Gastroesophageal sphincter (tissue), 4 donors: ENCODE measurements at regions not wholly inside any gene's neighbourhood (a gene's known extent, or its start where the extent isn't known, plus 50 kb on each side); places are given as distances from the start of the nearest gene placed in this dataset.

ENCODE experiments used
- ATAC-seq: fragments of 150-250 bp; one replicate; pipeline ENCODE4 v1.9.1; 2016; ENCODE audit warnings: mild to moderate bottlenecking, moderate library complexity
- H3K27ac ChIP-seq, 4 donors: fragments of 200-600 bp; sonication (generic) in 3 of 4; 1 replicate in 3 of 4; 2 replicates in 1 of 4; pipeline ENCODE4 v1.5.1; 2016 to 2019
- H3K27me3 ChIP-seq: fragments of 200-600 bp; sonication (generic); one replicate; pipeline ENCODE4 v1.5.1; 2019
- H3K36me3 ChIP-seq, 2 donors: fragments of 200-600 bp; sonication (generic); one replicate each; pipeline ENCODE4 v1.5.1; 2019; ENCODE audit warnings: control low read depth in 1 of 2
- H3K4me1 ChIP-seq, 3 donors: fragments of 200-600 bp; sonication (generic); 1 replicate in 2 of 3; 2 replicates in 1 of 3; pipeline ENCODE4 v1.5.1; 2016 to 2019; ENCODE audit warnings: control low read depth in 2 of 3
- H3K4me3 ChIP-seq, 2 donors: fragments of 200-600 bp; sonication (generic); one replicate each; pipeline ENCODE4 v1.5.1; 2019; ENCODE audit warnings: mild to moderate bottlenecking in 1 of 2, moderate library complexity in 1 of 2
- H3K9me3 ChIP-seq, 3 donors: fragments of 200-600 bp; sonication (generic); one replicate each; pipeline ENCODE4 v1.5.1; 2017 to 2019; ENCODE audit warnings: control low read depth in 2 of 3
- CTCF ChIP-seq, 4 experiments: fragments of 200-600 bp in 2 of 4; fragments of 450-650 bp in 2 of 4; sonication (generic) in 1 of 4; IDR thresholded peaks; one replicate each; pipeline ENCODE4 v1.5.1; 2017 to 2019; ENCODE audit warnings: antibody characterized with exemption in 4 of 4, mild to moderate bottlenecking in 2 of 4, moderate library complexity in 2 of 4
- EP300 ChIP-seq: sonication (generic); formaldehyde crosslinking; IDR thresholded peaks from one replicate; pipeline ENCODE4 v1.6.1; 2017; ENCODE audit warnings: antibody characterized with exemption, mild to moderate bottlenecking
- POLR2A ChIP-seq, 2 donors: fragments of 450-650 bp; IDR thresholded peaks; one replicate each; pipeline ENCODE4 v1.6.1; 2017; ENCODE audit warnings: antibody characterized with exemption in 2 of 2, mild to moderate bottlenecking in 2 of 2, moderate library complexity in 1 of 2
- POLR2AphosphoS5 ChIP-seq: sonication (generic); formaldehyde crosslinking; IDR thresholded peaks from one replicate; pipeline ENCODE4 v1.6.1; 2017; ENCODE audit warnings: antibody characterized with exemption
- WGBS, 2 donors: methylation state at CpG; one replicate each; pipeline ENCODE4 v1.1.5; 2018; ENCODE audit warnings: low coverage in 1 of 2; 5-methylcytosine and 5-hydroxymethylcytosine counted together

GRCh38 chr18:78622907-78623541 lies 356.6 kb upstream of the SALL3 start:
- no peak for ATAC-seq
- H3K36me3 ChIP-seq: no peaks in the 10 kb centered on the region
- peaks cover 52% of the 10 kb centered on the region for H3K27me3 ChIP-seq
- no peak overlapping the region for H3K27ac ChIP-seq
- no peak for TF ChIP-seq POLR2AphosphoS5
- no peak for TF ChIP-seq EP300
- TF ChIP-seq POLR2A (IDR thresholded peaks at IDR 0.05): no peak
- no peak for TF ChIP-seq CTCF (IDR thresholded peaks at IDR 0.05)
- 61 to 66% methylated on average over 9 to 16 of the region's 16 CpGs for WGBS, 2 donors
- H3K4me1 ChIP-seq: no peaks in the 10 kb centered on the region
- peaks cover 0 to 6% (median 0%) of the 10 kb centered on the region in 3 donors for H3K9me3 ChIP-seq
- no peak overlapping the region for H3K4me3 ChIP-seq

DNA sequence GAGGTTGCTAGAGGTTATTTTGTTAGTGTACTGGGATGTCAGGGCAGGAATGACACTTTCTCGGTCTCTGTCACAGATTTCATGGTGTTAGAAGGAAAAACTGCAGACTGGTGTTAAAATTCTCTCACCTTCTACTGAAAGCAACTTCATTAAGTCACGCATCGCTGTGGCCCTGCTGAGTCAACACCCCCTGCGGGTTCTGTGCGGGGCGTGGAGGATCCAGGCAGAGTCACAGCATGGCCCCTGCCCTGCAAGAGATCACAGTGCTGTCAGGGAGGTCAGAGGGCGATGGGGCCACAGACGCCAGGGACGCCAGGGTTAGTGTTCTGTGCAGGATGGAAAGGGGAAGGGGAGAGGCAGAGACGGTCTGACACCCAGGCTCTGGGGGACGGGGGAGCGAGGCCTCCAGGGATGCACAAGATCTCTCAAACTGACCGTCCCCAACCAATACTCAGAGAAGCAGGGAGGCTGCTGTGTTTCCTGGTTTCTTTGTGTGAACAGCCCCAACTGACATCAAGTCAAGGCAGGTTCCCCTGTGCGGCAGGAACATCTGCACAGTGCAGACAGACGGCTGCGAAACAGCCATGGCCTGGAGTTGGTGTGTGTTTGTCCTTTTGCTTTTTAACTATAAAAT lies 354.9 kb upstream of the SALL3 start:
- H3K9me3 ChIP-seq: peaks cover 0 to 10% (median 0%) of the 10 kb centered on the region in 3 donors
- no peak for TF ChIP-seq POLR2AphosphoS5
- no peak for TF ChIP-seq POLR2A (IDR thresholded peaks at IDR 0.05)
- no peak for TF ChIP-seq EP300
- no peak for TF ChIP-seq CTCF (IDR thresholded peaks at IDR 0.05)
- no peak overlapping the region for H3K4me3 ChIP-seq
- WGBS, 2 donors: 67 to 83% methylated on average over 3 to 8 of the region's 16 CpGs
- no peaks in the 10 kb centered on the region for H3K36me3 ChIP-seq
- no peak for ATAC-seq
- peaks cover 48% of the 10 kb centered on the region for H3K27me3 ChIP-seq
- H3K4me1 ChIP-seq: no peaks in the 10 kb centered on the region
- no peak overlapping the region for H3K27ac ChIP-seq

DNA sequence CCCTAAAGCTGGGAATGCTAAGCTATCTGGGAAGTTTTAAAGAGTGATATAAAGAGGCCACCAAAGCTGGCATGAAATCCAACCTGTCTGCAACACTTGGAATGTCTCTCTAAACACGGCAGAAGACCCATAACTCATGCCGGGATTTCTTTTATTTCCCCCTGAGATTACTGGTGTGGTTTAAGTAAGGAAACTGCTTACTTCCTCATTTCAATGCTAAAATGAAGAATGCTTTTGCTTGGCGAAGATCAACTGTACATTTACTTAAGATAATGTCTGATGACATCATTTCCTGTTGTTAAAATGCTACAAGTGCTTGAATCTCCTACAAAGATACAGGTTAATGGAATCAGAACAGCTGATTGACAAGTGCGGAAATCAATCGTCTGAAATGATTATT lies 353.8 kb upstream of the SALL3 start:
- Histone ChIP-seq H3K4me1 (no peaks in the 10 kb centered on the region), H3K27ac (no peak overlapping the region), H3K9me3 (peaks cover 0 to 11% (median 0%) of the 10 kb centered on the region in 3 donors), H3K27me3 (peaks cover 41% of the 10 kb centered on the region), H3K4me3 (no peak overlapping the region), H3K36me3 (no peaks in the 10 kb centered on the region)
- TF ChIP-seq POLR2A (IDR thresholded peaks at IDR 0.05) (no peak), POLR2AphosphoS5 (no peak), CTCF (IDR thresholded peaks at IDR 0.05) (no peak), EP300 (no peak)
- no peak for ATAC-seq
- 48 to 63% methylated on average over 5 of the region's 5 CpGs for WGBS, 2 donors

DNA sequence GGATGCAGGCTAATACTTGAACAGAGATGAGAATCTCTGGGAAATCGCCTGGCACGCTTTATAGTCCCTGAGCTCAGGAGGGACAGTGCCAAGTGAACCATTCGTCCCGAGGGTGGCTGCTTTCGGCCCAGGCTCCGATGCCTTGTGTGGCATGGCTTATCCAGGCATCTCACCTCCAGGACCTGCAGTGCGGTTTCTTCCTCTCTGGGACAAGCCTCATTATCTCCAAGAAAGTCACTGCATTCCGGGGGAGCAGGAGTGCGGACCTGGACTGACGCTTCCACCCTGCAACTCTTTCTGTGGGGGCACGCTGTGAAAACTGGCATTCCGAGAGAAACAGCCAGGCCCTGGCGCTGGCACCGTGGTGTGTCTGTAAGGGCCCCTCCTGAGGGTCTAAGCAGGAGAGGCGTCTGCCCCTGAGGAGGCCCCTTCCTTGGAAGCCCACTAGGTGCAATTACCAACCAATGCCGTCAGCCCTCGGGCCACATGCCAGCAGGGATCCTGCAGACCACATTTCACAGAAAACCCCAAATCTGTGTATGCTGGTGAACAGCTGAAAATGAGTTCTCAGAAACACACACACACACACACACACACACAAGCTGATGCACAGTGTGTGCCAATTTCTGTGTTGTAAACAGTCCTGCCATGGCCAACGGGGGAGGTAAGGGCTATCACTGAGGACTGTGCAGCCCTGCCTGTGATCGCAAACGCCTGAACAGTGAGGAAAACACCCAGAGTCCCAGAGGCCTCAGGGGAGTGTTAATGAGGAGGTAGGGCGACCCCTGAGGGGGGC lies 351.9 kb upstream of the SALL3 start:
- Histone ChIP-seq H3K27ac (no peak overlapping the region), H3K4me3 (no peak overlapping the region), H3K36me3 (no peaks in the 10 kb centered on the region), H3K9me3 (peaks cover 0 to 11% (median 0%) of the 10 kb centered on the region in 3 donors), H3K4me1 (no peaks in the 10 kb centered on the region), H3K27me3 (peaks cover 41% of the 10 kb centered on the region)
- WGBS, 2 donors: 89% methylated on average over 5 of the region's 21 CpGs; no CpG with 5 or more reads in 1 of the 2 donors
- no peak for ATAC-seq
- TF ChIP-seq EP300: no peak
- TF ChIP-seq POLR2A (IDR thresholded peaks at IDR 0.05): no peak
- no peak for TF ChIP-seq CTCF (IDR thresholded peaks at IDR 0.05)
- TF ChIP-seq POLR2AphosphoS5: no peak
